ENCODE measurements at regions not wholly inside any gene's neighbourhood (a gene's known extent, or its start where the extent isn't known, plus 50 kb on each side); places are given as distances from the start of the nearest gene placed in this dataset.
"Not testable (repeated sequence)": the region's sequence is repeated elsewhere in the genome, so short reads cannot be mapped to it uniquely, and the experiment has no call there.

DNA sequence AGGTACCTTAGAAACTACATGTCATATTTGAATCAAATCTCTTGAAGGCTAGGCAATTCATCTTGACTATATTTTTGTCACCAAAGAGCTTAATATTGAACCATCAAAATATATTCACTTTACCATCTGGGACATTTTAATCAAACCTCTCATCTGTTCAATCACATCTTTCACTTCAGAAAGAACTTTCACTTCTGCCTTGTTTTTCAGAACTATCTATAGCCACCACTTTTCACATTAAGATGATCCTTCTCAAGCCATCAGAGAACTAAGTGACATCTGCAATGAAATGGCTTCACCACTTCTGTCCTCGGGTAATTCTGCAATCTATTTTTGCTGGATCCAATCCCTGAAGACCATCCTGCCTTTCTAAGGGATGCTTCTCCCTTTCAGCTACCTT is 57.8 kb downstream of the OR2B2 start:
- no peak for DNase-seq

- no peak for DNase-seq
Measured at GRCh38 chr6:27851440-27851839, 60.8 kb downstream of the OR2B2 start.

- DNase-seq, result not testable (repeated sequence)
Measured at GRCh38 chr6:27849001-27849400, 63.2 kb downstream of the OR2B2 start.

GRCh38 chr6:27847706-27848105 is 64.5 kb downstream of the OR2B2 start:
- DNase-seq, result no peak

DNA sequence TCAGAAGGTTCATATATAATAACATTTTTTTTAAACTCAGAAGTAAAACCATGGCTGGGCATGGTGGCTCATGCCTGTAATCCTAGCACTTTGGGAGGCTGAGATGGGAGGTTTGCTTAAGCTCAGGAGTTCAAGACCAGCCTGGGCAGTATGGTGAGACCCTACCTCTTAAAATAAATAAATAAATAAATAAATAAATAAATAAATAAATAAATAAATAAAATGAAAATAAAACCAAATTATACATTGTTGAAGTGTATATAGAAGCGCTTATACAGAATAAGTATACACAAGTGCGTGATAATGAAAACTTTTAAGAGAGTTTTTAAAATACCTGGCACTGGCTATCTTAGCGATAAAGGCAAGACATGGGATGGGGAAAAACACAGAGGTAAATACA is 71.6 kb downstream of the OR2B2 start:
- DNase-seq, result no peak

GRCh38 chr6:27839626-27840475 is 72.3 kb downstream of the OR2B2 start:
- DNase-seq, result peak in 1 of 2 donors; percentile 29

DNA sequence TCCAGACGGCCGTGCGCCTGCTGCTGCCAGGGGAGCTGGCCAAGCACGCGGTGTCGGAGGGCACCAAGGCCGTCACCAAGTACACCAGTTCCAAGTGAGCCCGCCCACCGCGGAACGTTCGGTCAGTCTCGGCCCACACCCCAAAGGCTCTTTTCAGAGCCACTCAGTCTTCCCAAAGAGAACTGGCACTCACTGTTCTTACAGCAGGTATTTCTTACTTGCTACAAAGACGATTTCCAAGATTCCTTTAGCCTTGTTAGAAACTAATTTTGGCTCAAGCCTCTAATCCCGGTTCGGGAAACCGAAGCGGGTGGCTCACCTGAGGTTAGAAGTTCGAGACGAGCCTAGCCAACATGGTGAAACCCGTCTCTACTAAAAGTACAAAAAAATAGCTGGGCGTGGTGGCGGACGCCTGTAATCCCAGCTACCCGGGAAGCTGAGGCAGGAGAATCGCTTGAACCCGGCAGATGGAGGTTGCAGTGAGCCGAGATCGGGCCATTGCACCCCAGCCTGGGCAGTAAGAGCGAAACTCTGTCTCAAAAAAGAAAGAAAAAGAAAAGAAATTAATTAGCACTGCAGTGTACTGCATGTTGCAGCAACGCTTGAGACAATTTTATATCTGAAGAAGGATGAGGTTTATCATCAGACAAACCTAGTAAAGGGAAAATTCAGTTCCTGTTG is 73.1 kb downstream of the OR2B2 start:
- no peak for DNase-seq

DNA sequence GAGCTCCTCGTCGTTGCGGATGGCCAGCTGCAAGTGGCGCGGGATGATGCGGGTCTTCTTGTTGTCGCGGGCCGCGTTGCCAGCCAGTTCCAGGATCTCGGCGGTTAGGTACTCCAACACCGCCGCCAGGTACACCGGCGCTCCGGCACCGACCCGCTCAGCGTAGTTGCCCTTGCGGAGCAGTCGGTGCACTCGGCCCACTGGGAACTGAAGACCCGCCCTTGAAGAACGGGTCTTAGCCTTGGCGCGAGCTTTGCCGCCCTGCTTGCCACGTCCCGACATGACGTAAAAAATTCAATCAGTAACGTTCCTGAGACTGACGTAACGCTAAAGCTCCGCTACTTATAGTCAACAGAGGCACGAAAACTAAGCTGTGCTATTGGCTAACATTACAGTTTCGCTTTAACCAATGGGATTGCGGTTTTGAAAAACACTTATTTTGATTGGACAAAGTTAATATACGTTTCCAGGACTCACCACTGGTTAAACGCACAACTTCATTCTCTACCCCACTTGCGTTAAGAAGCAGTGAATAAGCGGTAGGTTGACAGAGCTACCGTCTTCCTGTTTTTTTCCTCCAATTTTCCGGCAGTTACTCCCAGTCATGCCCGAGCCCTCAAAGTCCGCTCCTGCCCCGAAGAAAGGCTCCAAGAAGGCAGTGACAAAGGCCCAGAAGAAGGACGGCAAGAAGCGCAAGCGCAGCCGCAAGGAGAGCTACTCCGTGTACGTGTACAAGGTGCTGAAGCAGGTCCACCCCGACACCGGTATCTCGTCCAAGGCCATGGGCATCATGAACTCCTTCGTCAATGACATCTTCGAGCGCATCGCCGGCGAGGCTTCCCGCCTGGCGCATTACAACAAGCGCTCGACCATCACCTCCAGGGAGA is 73.9 kb downstream of the OR2B2 start:
- peak; percentile 58 to 91 for DNase-seq

GRCh38 chr6:27837625-27838057 is 74.6 kb downstream of the OR2B2 start:
- DNase-seq, result no peak

GRCh38 chr6:27836783-27837624 is 75.2 kb downstream of the OR2B2 start:
- peak; percentile 31 to 75 for DNase-seq

GRCh38 chr6:27836141-27836782 is 75.9 kb downstream of the OR2B2 start:
- no peak for DNase-seq

GRCh38 chr6:27834879-27835549 is 77.2 kb downstream of the OR2B2 start:
- DNase-seq, result no peak

GRCh38 chr6:27834384-27834783 is 77.8 kb downstream of the OR2B2 start:
- DNase-seq, result no peak

DNA sequence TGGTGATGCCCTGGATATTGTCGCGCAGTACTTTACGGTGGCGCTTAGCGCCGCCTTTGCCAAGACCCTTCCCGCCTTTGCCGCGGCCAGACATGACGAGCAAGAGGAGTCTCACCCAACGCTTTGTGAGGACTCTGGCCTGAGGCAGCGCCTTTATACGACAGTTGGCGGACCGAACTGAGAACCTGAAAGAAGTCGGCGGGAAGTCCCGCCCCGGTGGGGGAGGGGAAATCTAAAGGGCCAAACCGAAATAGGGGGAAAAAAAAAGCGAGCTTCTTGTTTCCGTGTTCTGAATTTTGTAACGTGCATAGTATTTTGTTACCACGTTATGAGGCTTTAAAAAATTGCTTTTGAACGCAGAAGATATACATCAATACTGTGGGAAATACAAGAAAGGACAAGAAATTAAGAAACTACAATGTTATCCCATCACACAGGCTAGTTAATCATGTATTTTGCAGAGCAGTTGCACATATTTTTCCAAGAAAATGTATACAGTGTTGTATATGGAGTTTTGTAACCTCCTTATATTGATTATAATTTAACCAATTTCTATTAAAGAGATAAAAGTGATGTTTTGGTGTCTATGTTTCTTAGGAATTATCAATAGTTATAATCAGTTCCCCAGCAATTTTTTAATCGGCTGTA is 80.6 kb downstream of the OR2B2 start:
- DNase-seq, result peak in 1 of 2 donors; percentile 74

GRCh38 chr6:27830600-27831433 is 81.4 kb downstream of the OR2B2 start:
- DNase-seq, result peak; percentile 26 to 31

- no peak for DNase-seq
Measured at GRCh38 chr6:27830212-27830599, 82.0 kb downstream of the OR2B2 start.

- no peak for DNase-seq
Measured at GRCh38 chr6:27829453-27830211, 82.6 kb downstream of the OR2B2 start.

DNA sequence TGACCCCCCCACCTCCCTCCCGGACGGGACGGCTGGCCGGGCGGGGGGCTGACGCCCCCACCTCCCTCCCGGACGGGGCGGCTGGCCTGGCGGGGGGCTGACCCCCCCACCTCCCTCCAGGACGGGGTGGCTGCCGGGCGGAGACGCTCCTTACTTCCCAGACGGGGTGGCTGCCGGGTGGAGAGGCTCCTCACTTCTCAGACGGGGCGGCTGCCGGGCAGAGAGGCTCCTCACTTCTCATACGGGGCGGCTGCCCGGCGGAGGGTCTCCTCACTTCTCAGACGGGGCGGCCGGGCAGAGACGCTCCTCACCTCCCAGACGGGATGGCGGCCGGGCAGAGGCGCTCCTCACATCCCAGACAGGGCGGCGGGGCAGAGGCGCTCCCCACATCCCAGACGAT is 84.7 kb downstream of the OR2B2 start:
- not testable (repeated sequence) for DNase-seq

DNA sequence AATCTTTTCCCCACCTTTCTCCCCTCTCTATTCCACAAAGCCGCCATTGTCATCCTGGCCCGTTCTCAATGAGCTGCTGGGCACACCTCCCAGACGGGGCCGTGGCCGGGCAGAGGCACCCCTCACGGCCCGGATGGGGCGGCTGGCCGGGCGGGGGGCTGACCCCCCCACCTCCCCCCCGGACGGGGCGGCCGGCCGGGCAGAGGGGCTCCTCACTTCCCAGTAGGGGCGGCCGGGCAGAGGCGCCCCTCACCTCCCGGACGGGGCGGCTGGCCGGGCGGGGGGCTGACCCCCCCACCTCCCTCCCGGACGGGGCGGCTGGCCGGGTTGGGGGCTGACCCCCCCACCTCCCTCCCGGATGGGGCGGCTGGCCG is 85.6 kb downstream of the OR2B2 start:
- not testable (repeated sequence) for DNase-seq

Measured in bone marrow (tissue), 2 donors.